Lower lobe of right lung (tissue), 2 donors: ENCODE measurements at regions not wholly inside any gene's neighbourhood (a gene's known extent, or its start where the extent isn't known, plus 50 kb on each side); places are given as distances from the start of the nearest gene placed in this dataset.
A peak's percentile ranks its signal among the peaks of the same experiment; 100 is the strongest.
"Not testable (repeated sequence)": the region's sequence is repeated elsewhere in the genome, so short reads cannot be mapped to it uniquely, and the experiment has no call there.

Experiments
- ATAC-seq, 2 donors: fragments of 200-7000 bp; cut with Tn5 transposase; one replicate each; pipeline ENCODE4 v1.9.1; 2020 to 2022; ENCODE audit warnings: mild to moderate bottlenecking in 2 of 2, moderate library complexity in 2 of 2
- DNase-seq: peaks from one replicate; pipeline ENCODE4 v3.0.0-alpha.2; 2020
- H3K27ac ChIP-seq: fragments of 200-600 bp; one replicate; pipeline ENCODE4 v1.8.0; 2022
- H3K27me3 ChIP-seq: fragments of 200-600 bp; one replicate; pipeline ENCODE4 v1.8.0; 2022; ENCODE audit warnings: low read depth
- H3K36me3 ChIP-seq: fragments of 200-600 bp; one replicate; pipeline ENCODE4 v1.8.0; 2022; ENCODE audit warnings: mild to moderate bottlenecking
- H3K4me1 ChIP-seq: fragments of 200-600 bp; one replicate; pipeline ENCODE4 v1.8.0; 2022
- H3K4me3 ChIP-seq: fragments of 200-600 bp; one replicate; pipeline ENCODE4 v1.8.0; 2022; ENCODE audit warnings: mild to moderate bottlenecking
- H3K9me3 ChIP-seq: fragments of 200-600 bp; one replicate; pipeline ENCODE4 v1.8.0; 2022
- CTCF ChIP-seq: fragments of 200-600 bp; IDR thresholded peaks from one replicate; pipeline ENCODE4 v1.8.0; 2022; ENCODE audit warnings: antibody characterized with exemption, mild to moderate bottlenecking
- intact Hi-C: fragments of 100-400 bp; cut with DNase I; formaldehyde crosslinking; loops from one replicate; pipeline ENCODE4 v1.11.0; 2022
- donor health status: DM: no; HTN: yes; CAD: no; lungs with severe emphysema.

GRCh38 chr2:95654897-95655296 lies 63.1 kb downstream of the TRIM43 start:
- H3K9me3 ChIP-seq, DNase-seq, intact Hi-C loops, H3K4me3 ChIP-seq, H3K36me3 ChIP-seq, H3K27ac ChIP-seq, H3K4me1 ChIP-seq, H3K27me3 ChIP-seq: not testable (repeated sequence)
- ATAC-seq, result peak; percentile 15 to 29

GRCh38 chr2:95656553-95656952 lies 64.8 kb downstream of the TRIM43 start:
- H3K36me3 ChIP-seq, H3K4me1 ChIP-seq, DNase-seq, H3K27me3 ChIP-seq, intact Hi-C loops, H3K4me3 ChIP-seq, H3K9me3 ChIP-seq, ATAC-seq, H3K27ac ChIP-seq: not testable (repeated sequence)

- H3K27ac ChIP-seq, H3K4me1 ChIP-seq, DNase-seq, ATAC-seq, H3K36me3 ChIP-seq, H3K4me3 ChIP-seq, H3K9me3 ChIP-seq, H3K27me3 ChIP-seq, intact Hi-C loops: not testable (repeated sequence)
Observed at GRCh38 chr2:95657937-95658336, 66.1 kb downstream of the TRIM43 start.

GRCh38 chr2:95660766-95661562 lies 69.2 kb downstream of the TRIM43 start:
- H3K36me3 ChIP-seq, DNase-seq, ATAC-seq, H3K27me3 ChIP-seq, intact Hi-C loops, H3K9me3 ChIP-seq, H3K4me1 ChIP-seq, H3K4me3 ChIP-seq, H3K27ac ChIP-seq: not testable (repeated sequence)

GRCh38 chr2:95663471-95664441 lies 72.0 kb downstream of the TRIM43 start:
- ATAC-seq, H3K27me3 ChIP-seq, intact Hi-C loops, H3K27ac ChIP-seq, H3K36me3 ChIP-seq, H3K9me3 ChIP-seq, DNase-seq, H3K4me3 ChIP-seq, H3K4me1 ChIP-seq: not testable (repeated sequence)

- Histone ChIP-seq H3K4me1 (peaks cover 10% of the 10 kb centered on the region), H3K4me3 (peak overlapping the region; percentile 28)
- H3K9me3 ChIP-seq, H3K27me3 ChIP-seq, DNase-seq, intact Hi-C loops, H3K36me3 ChIP-seq, H3K27ac ChIP-seq: not testable (repeated sequence)
- peak; percentile 5 for TF ChIP-seq CTCF
- peak in 1 of 2 donors; percentile 25 for ATAC-seq
Observed at GRCh38 chr2:95666636-95667035, 74.8 kb downstream of the TRIM43 start.

- no peak for ATAC-seq
- no peaks in the 10 kb centered on the region for H3K9me3 ChIP-seq
- no peaks in the 10 kb centered on the region for H3K27me3 ChIP-seq
- no peak for TF ChIP-seq CTCF
- no peak for DNase-seq
- peak overlapping the region; percentile 28 for H3K4me3 ChIP-seq
- H3K4me1 ChIP-seq, result peaks cover 10% of the 10 kb centered on the region
- intact Hi-C loops, result no loop called here
- H3K36me3 ChIP-seq, result no peaks in the 10 kb centered on the region
- H3K27ac ChIP-seq, result no peak overlapping the region
Observed at GRCh38 chr2:95667480-95667879, 75.7 kb downstream of the TRIM43 start.

GRCh38 chr2:95668934-95669333 lies 77.1 kb downstream of the TRIM43 start:
- DNase-seq, H3K27ac ChIP-seq, intact Hi-C loops, H3K4me3 ChIP-seq, H3K36me3 ChIP-seq, H3K27me3 ChIP-seq, ATAC-seq, H3K9me3 ChIP-seq: not testable (repeated sequence)
- peaks cover 10% of the 10 kb centered on the region for H3K4me1 ChIP-seq
